Activated naive CD4-positive, alpha-beta T cell treated with anti-CD3 and anti-CD28 coated beads, Interleukin-2, amount 50 U/mL, for 72 hours (primary cell): ENCODE measurements at regions not wholly inside any gene's neighbourhood (a gene's known extent, or its start where the extent isn't known, plus 50 kb on each side); places are given as distances from the start of the nearest gene placed in this dataset.
A peak's percentile ranks its signal among the peaks of the same experiment; 100 is the strongest.
"Not testable (repeated sequence)": the region's sequence is repeated elsewhere in the genome, so short reads cannot be mapped to it uniquely, and the experiment has no call there.

Experiments
- ATAC-seq, 2 donors: fragments of 150-1000 bp; cut with Tn5 transposase; 2 replicates each; pipeline ENCODE4 v1.10.0; 2021; ENCODE audit warnings: mild to moderate bottlenecking in 2 of 2, moderate library complexity in 2 of 2
- DNase-seq, 2 donors: peaks; one replicate each; pipeline ENCODE4 v3.0.0; 2021 to 2022; ENCODE audit warnings: low spot score in 2 of 2
- H3K27ac Mint-ChIP-seq, 2 donors: one replicate each; pipeline ENCODE4 v1.8.0; 2022; ENCODE audit warnings: mild to moderate bottlenecking in 2 of 2, mixed read lengths in 2 of 2
- H3K36me3 Mint-ChIP-seq, 2 donors: one replicate each; pipeline ENCODE4 v1.8.0; 2022; ENCODE audit warnings: mixed read lengths in 2 of 2
- H3K9me3 Mint-ChIP-seq, 2 donors: one replicate each; pipeline ENCODE4 v1.8.0; 2022; ENCODE audit warnings: mixed read lengths in 2 of 2

DNA sequence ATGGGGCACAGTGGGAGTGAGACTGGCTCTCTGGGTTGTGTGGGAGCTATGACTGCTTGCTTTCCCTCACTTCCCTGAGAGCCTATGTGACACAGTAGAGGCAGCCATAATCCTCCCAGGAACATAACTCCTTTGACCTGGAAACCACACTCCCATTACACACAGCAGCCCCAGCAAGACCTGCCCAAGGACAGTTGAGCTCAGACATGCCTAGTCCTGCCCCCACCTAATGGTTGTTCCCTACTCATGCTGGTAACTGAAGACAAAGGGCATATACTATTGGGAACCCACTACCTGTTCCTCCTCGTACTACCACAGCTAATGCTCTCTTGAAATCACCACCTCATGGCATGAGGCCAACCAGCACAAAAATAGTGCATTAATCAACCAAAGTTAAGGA lies 550.4 kb upstream of the ARPP21 start:
- H3K9me3 Mint-ChIP-seq, result peaks cover 13 to 40% of the 10 kb centered on the region in 2 donors
- DNase-seq (no peak), ATAC-seq (no peak)
- no peak overlapping the region for H3K27ac Mint-ChIP-seq
- peaks cover 0 to 20% of the 10 kb centered on the region in 2 donors for H3K36me3 Mint-ChIP-seq

GRCh38 chr3:35114686-35115085 lies 524.6 kb upstream of the ARPP21 start:
- no peak for DNase-seq
- ATAC-seq, result no peak
- Mint-ChIP-seq H3K36me3 (no peaks in the 10 kb centered on the region), H3K9me3 (peaks cover 7 to 9% of the 10 kb centered on the region in 2 donors), H3K27ac (no peak overlapping the region)

GRCh38 chr3:35120026-35120425 lies 519.3 kb upstream of the ARPP21 start:
- DNase-seq (no peak), ATAC-seq (no peak)
- H3K9me3 Mint-ChIP-seq, result peaks cover 9 to 15% of the 10 kb centered on the region in 2 donors
- no peak overlapping the region for H3K27ac Mint-ChIP-seq
- H3K36me3 Mint-ChIP-seq, result no peaks in the 10 kb centered on the region

GRCh38 chr3:35137612-35138011 lies 501.7 kb upstream of the ARPP21 start:
- ATAC-seq (no peak), DNase-seq (no peak)
- peaks cover 0 to 3% of the 10 kb centered on the region in 2 donors for H3K36me3 Mint-ChIP-seq
- no peak overlapping the region for H3K27ac Mint-ChIP-seq
- H3K9me3 Mint-ChIP-seq, result peaks cover 5 to 8% of the 10 kb centered on the region in 2 donors

- H3K36me3 Mint-ChIP-seq, result no peaks in the 10 kb centered on the region
Measured at GRCh38 chr3:35141406-35141805, 497.9 kb upstream of the ARPP21 start.

GRCh38 chr3:35144011-35144410 lies 495.3 kb upstream of the ARPP21 start:
- Mint-ChIP-seq H3K9me3 (peaks cover 7 to 15% of the 10 kb centered on the region in 2 donors), H3K36me3 (no peaks in the 10 kb centered on the region), H3K27ac (no peak overlapping the region)
- ATAC-seq (no peak), DNase-seq (no peak)

More at GRCh38 chr3:35141406-35141805, 497.9 kb upstream of the ARPP21 start:
- Mint-ChIP-seq H3K27ac (no peak overlapping the region), H3K9me3 (peaks cover 5 to 7% of the 10 kb centered on the region in 2 donors)
- DNase-seq, result no peak
- no peak for ATAC-seq

DNA sequence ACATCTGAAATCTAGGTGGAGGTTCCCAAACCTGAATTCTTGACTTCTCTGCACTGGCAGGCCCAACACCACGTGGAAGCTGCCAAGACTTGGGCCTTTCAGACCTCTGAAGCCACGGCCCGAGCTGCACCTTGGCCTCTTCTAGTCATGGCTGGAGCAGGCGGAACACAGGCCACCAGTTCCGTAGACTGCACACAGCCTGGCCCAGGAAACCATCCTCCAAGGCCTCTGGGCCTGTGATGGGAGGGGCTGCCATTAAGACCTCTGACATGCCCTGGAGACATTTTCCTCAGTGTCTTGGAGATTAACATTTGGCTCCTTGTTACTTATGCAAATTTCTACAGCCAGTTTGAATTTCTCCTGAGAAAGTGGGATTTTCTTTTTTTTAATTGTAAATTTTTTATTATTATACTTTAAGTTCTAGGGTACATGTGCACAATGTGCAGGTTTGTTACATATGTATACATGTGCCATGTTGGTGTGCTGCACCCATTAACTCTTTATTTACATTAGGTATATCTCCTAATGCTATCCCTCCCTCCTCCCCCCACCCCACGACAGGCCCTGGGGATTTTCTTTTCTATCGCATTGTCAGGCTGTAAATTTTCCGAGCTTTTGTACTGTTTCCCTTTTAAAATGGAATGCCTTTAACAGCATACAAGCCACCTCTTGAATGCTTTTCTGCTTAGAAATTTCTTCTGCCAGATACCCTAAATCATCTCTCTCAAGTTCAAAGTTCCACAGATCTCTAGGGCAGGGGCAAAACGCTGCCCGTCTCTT lies 492.9 kb upstream of the ARPP21 start:
- H3K36me3 Mint-ChIP-seq, H3K27ac Mint-ChIP-seq, DNase-seq, ATAC-seq: not testable (repeated sequence)
- peaks cover 4 to 12% of the 10 kb centered on the region in 2 donors for H3K9me3 Mint-ChIP-seq

DNA sequence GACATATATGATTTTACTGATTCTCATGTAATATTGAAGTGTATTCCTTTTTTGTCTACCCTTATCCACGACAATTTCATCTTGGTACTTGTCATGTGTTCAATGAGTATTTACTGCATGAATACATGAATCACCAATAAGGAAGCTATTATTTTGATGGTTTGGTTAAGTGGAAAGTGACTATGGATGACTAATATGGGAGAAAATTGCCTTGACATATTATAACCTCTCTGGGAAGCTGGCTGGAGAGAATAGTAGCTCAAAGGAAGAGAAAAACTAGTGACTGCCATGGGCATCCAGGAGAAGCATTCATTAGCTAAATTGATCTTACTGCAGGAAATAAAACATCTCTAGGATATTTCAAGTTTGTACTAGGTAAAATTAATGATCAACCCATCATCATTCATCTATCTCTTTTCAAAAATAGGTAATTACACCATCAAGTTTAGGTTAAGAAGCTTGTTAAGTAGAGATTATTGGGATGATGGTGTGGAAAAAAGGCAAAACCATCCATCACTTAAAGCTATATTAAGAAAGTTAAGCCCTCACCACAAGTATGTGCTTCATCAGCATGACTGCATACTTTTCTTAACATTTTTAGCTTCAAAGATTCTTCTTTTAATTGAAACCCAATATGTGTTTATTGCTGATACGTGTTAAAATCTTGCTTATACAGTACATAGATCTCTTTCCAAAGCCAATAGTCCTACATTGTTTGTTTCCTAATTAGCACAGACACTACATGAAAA lies 455.2 kb upstream of the ARPP21 start:
- ATAC-seq (no peak), DNase-seq (no peak)
- Mint-ChIP-seq H3K36me3 (peaks cover 7 to 12% of the 10 kb centered on the region in 2 donors), H3K27ac (no peak overlapping the region), H3K9me3 (peaks cover 11 to 15% of the 10 kb centered on the region in 2 donors)

- no peak for ATAC-seq
- H3K9me3 Mint-ChIP-seq, result peaks cover 11 to 14% of the 10 kb centered on the region in 2 donors
- DNase-seq, result no peak
- no peak overlapping the region for H3K27ac Mint-ChIP-seq
- peaks cover 7 to 12% of the 10 kb centered on the region in 2 donors for H3K36me3 Mint-ChIP-seq
Measured at GRCh38 chr3:35184775-35185174, 454.6 kb upstream of the ARPP21 start.

DNA sequence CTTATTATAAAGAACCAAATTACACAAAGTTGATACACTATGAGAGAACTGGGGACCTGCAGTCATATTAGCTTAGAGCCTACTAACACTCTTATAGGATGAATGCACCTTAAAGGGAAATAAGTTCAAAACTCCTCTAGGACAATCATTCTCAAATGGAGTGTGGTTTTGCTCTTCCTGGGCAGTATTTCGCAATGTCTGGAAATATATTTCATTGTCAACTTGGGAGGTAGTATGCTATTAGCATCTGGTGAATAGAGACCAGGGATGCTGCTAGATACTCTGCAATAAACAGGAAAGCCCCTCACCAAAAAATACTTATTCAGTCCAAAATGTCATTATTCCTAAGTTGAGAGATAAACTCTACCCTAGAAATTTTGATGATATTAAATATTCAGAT lies 451.4 kb upstream of the ARPP21 start:
- no peak for DNase-seq

DNA sequence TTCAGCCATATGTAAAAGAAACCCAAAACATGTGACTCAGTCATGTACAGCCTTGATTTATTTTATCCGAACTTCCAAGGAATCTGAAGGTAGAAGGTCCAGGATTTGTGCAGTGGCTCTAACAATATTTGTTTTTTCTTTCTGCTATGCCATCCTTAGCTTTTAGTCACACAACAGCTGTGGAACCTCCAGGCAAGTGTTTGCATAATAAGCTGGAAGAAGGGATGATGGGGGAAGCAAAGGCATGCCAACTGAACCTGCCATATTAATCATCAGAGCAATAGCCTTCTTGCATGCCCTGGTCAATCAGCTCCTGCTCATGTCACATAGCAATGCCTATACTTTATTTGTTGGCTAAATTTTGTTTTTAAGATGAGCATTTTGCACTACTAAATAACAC lies 444.7 kb upstream of the ARPP21 start:
- ATAC-seq (no peak), DNase-seq (no peak)
- Mint-ChIP-seq H3K27ac (no peak overlapping the region), H3K9me3 (peaks cover 7 to 12% of the 10 kb centered on the region in 2 donors), H3K36me3 (no peaks in the 10 kb centered on the region)

More for the DNA sequence above, 451.4 kb upstream of the ARPP21 start:
- H3K36me3 Mint-ChIP-seq, result peaks cover 0 to under 1% of the 10 kb centered on the region in 2 donors
- H3K9me3 Mint-ChIP-seq, result peaks cover 7 to 14% of the 10 kb centered on the region in 2 donors
- ATAC-seq, result no peak
- H3K27ac Mint-ChIP-seq, result no peak overlapping the region

GRCh38 chr3:35198857-35199256 lies 440.5 kb upstream of the ARPP21 start:
- Mint-ChIP-seq H3K36me3 (no peaks in the 10 kb centered on the region), H3K9me3 (peaks cover 5 to 11% of the 10 kb centered on the region in 2 donors), H3K27ac (no peak overlapping the region)
- no peak for DNase-seq
- ATAC-seq, result no peak

DNA sequence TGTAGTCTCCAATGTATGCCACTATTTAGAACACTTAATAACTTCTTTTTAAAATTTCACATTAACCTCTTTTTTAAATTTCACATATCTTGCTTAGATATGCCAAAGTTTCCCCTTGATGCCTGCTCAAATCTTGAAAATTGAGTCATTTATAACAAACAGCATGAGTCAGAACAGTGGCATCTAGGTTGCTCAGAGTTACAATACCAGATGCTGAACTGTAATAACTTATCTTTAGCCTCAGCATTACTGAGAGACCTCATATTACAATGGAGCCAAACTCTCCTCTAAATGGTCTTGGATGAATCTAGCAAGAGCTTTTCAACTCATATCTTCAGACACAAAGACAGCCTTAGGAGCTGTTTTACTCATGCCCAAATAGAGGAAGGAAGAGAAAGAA lies 439.3 kb upstream of the ARPP21 start:
- Mint-ChIP-seq H3K27ac (no peak overlapping the region), H3K9me3 (peaks cover 2 to 11% of the 10 kb centered on the region in 2 donors), H3K36me3 (no peaks in the 10 kb centered on the region)
- no peak for DNase-seq
- peak in 1 of 2 donors; percentile 46 for ATAC-seq

- H3K36me3 Mint-ChIP-seq, result no peaks in the 10 kb centered on the region
- DNase-seq, result no peak
- no peak for ATAC-seq
- no peak overlapping the region for H3K27ac Mint-ChIP-seq
- peaks cover 0 to 15% of the 10 kb centered on the region in 2 donors for H3K9me3 Mint-ChIP-seq
Measured at GRCh38 chr3:35201211-35201610, 438.1 kb upstream of the ARPP21 start.

DNA sequence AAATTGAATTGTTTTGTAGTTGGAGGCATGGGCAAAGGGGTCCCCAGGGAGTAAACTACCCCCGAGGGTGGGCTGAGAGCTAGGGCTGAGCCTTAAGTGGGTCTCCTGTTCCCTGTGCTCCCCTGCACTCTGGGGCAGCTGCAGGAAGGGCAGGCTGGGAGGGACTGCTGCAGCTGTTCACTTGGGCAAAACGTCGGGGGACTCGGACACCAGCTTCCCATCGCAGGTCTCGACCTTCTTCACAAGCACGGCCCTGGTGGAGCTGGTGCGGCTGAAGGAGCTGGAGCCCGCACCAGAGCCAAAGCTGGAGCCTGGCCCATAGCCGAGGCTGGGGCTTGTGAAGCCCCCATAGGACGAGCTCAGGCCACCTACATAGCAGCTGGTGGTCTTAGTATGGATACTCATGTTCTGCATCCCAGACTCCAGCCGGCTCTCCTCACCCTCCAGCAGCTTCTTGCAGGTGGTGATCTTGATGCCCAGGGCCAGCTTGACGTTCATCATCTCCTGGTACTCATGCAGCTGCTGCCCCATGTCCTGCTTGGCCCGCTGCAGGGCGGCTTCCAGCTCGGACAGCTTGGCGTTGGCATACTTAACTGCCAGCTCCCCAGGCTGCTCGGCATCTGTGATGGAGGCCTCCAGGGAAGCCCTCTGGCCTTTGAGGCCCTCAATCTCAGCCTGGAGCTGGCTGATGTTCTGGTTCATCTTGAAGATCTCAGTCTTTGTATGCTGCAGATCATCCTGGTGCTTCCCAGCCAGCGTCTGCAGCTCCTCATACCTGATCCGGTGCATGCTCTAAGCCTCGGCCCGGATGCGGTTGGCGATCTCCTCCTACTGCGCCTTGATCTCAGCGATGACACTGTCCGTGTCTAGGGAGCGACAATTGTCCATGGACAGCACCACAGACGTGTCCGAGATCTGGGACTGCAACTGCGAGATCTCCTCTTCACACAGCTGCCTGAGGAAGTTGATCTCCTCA lies 423.5 kb upstream of the ARPP21 start:
- peaks cover 0 to 5% of the 10 kb centered on the region in 2 donors for H3K9me3 Mint-ChIP-seq
- H3K36me3 Mint-ChIP-seq, result no peaks in the 10 kb centered on the region
- ATAC-seq (no peak), DNase-seq (no peak)
- H3K27ac Mint-ChIP-seq, result peak overlapping the region in 1 of 2 donors; percentile 9

DNA sequence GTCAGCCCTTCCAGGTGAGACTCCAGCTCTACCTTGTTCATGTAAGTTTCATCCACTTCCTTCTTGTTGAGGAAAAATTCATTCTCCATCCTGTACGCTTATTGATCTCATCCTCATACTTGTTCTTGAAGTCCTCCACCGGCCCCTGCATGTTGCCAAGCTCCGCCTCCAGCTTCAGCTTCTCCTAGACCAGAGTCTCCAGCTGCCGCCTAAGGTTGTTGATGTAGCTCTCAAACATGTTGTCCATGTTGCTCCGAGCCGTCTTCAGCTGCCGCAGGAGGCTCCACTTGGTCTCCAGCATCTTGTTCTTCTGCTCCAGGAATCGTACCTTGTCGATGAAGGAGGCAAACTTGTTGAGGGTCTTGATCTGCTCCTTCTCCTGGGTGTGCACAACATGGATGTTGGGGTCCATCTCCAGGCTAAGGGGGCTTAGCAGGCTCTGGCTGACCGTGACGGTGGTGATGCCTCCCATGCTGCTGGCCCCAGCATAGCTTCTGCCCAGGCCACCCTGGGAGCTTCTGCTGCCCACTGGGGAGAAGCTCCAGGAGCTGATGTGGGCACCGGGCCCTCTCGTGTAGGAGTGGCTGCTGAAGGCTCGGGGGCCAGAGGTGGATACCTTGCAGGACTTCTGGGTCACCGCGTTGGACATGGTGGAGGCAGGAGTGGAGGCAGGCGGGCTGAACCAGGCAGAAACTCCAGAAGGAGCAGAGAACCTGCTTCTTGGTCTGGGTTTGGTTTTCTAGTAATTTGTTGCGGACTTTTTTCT lies 422.6 kb upstream of the ARPP21 start:
- H3K9me3 Mint-ChIP-seq, result peaks cover 0 to 5% of the 10 kb centered on the region in 2 donors
- H3K27ac Mint-ChIP-seq, result no peak overlapping the region
- DNase-seq (no peak), ATAC-seq (no peak)
- H3K36me3 Mint-ChIP-seq, result no peaks in the 10 kb centered on the region
